ENCODE measurements at regions not wholly inside any gene's neighbourhood (a gene's known extent, or its start where the extent isn't known, plus 50 kb on each side); places are given as distances from the start of the nearest gene placed in this dataset.

GRCh38 chr6:102381203-102381602 is 987.7 kb downstream of the GRIK2 start:
- TF ChIP-seq CTCF (CRISPR knock-in tag; IDR thresholded peaks at IDR 0.05) (no peak), RFX5 (IDR thresholded peaks at IDR 0.05; ENCODE audit: low read depth, low read length) (no peak), TRIM24 (CRISPR knock-in tag; IDR thresholded peaks at IDR 0.05) (no peak), EED (CRISPR knock-in tag; IDR thresholded peaks at IDR 0.05) (no peak), FOXM1 (CRISPR knock-in tag; IDR thresholded peaks at IDR 0.05) (no peak), CREB1 (IDR thresholded peaks at IDR 0.05) (no peak), CREB1 (CRISPR knock-in tag; IDR thresholded peaks at IDR 0.05) (no peak), BCL3 (CRISPR knock-in tag; IDR thresholded peaks at IDR 0.05) (no peak), HDAC1 (CRISPR knock-in tag; IDR thresholded peaks at IDR 0.05) (no peak), ZNF530 (CRISPR knock-in tag; IDR thresholded peaks at IDR 0.05; ENCODE audit: low read depth) (no peak), ZNF256 (CRISPR knock-in tag; conservative IDR thresholded peaks at IDR 0.05) (no peak), E2F1 (CRISPR knock-in tag; IDR thresholded peaks at IDR 0.05) (no peak)

Data from HepG2 (cell line).